ENCODE measurements at regions not wholly inside any gene's neighbourhood (a gene's known extent, or its start where the extent isn't known, plus 50 kb on each side); places are given as distances from the start of the nearest gene placed in this dataset.

DNA sequence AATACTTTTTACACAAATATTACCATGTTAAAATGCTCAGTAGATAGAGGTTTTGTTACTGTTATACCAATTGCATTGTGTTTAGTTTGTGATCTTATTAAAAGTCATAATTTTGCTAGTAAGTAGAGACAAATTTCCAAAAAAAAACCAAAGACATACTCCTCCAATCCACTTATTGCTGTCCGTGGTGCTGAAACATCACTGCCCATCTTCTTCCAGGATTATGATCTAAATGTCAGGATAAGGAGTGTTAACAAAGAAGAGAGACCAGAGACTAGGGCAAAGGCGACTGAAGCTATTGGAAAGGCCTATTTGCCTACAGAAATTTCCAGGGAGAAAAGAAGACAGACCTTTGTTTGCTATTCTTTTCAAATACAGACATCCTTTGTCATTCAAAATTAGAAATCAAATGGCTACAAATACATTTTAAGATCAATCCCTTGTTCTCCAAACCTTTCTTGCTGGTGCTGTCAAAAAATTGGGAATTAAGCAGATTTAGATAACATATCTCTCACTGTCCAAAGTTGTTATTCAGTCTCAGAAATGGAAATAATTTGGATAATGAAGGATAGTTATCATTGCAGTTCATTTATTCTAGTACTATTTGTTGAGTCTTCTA lies 199.7 kb downstream of the C11orf91 start:
- Histone ChIP-seq H4K20me1 (ENCODE audit: insufficient read depth, low read length) (peaks cover 15% of the 10 kb centered on the region; the same call in 1 of the 2 replicates), H3K9me3 (ENCODE audit: low read length) (no peaks in the 10 kb centered on the region; the same call in 1 of the 2 replicates), H3K4me1 (ENCODE audit: insufficient read depth, low read length, poor library complexity, severe bottlenecking) (no peaks in the 10 kb centered on the region), H3K79me2 (ENCODE audit: insufficient read depth, low read depth, low read length) (peaks cover 32% of the 10 kb centered on the region; the same call in 1 of the 2 replicates), H3K9me2 (ENCODE audit: insufficient read depth, low read length) (no peaks in the 10 kb centered on the region), H3K36me3 (ENCODE audit: insufficient read depth, low read length) (no peaks in the 10 kb centered on the region), H3K4me3 (ENCODE audit: low read depth, low read length, poor library complexity, severe bottlenecking) (no peak overlapping the region), H2AFZ (ENCODE audit: low read length) (no peak overlapping the region), H3K4me2 (ENCODE audit: low read length) (no peak overlapping the region), H3K27ac (ENCODE audit: low read depth, low read length, poor library complexity, severe bottlenecking) (no peak overlapping the region)
- TF ChIP-seq EZH2phosphoT487 (IDR thresholded peaks at IDR 0.05; ENCODE audit: borderline replicate concordance, low read depth, low read length): no peak
- no peak for TF ChIP-seq CTCF (conservative IDR thresholded peaks at IDR 0.05; ENCODE audit: low read length)
- BruUV-seq (replicated peaks): no TSS peak
- CTCF ChIA-PET (ENCODE audit: unreplicated experiment): no interaction called here
- intact Hi-C loops (cut with micrococcal nuclease; ENCODE audit: unreplicated experiment): no loop called here
- DNase-seq (ENCODE audit: low spot score): no peak
- POLR2A ChIA-PET: interaction anchor here (1.0 to 1.2 kb wide), 2 partner anchors 11 to 23 kb away, joined by 3 to 4 read pairs; no protein-coding TSS in a partner anchor

GRCh38 chr11:33500332-33500731 lies 200.3 kb downstream of the C11orf91 start:
- no peaks in the 10 kb centered on the region for H3K4me1 ChIP-seq (ENCODE audit: insufficient read depth, low read length, poor library complexity, severe bottlenecking)
- H2AFZ ChIP-seq (ENCODE audit: low read length): no peak overlapping the region
- ChIA-PET POLR2A (no interaction called here), CTCF (ENCODE audit: unreplicated experiment) (no interaction called here)
- H4K20me1 ChIP-seq (ENCODE audit: insufficient read depth, low read length): peaks cover 15% of the 10 kb centered on the region; the same call in 1 of the 2 replicates
- no TSS peak for BruUV-seq (replicated peaks)
- H3K79me2 ChIP-seq (ENCODE audit: insufficient read depth, low read depth, low read length): peaks cover 27% of the 10 kb centered on the region; the same call in 1 of the 2 replicates
- H3K4me3 ChIP-seq (ENCODE audit: low read depth, low read length, poor library complexity, severe bottlenecking): no peak overlapping the region
- no peaks in the 10 kb centered on the region for H3K36me3 ChIP-seq (ENCODE audit: insufficient read depth, low read length)
- H3K4me2 ChIP-seq (ENCODE audit: low read length): no peak overlapping the region
- H3K9me2 ChIP-seq (ENCODE audit: insufficient read depth, low read length): no peaks in the 10 kb centered on the region
- intact Hi-C loops (cut with micrococcal nuclease; ENCODE audit: unreplicated experiment): no loop called here
- no peak overlapping the region for H3K27ac ChIP-seq (ENCODE audit: low read depth, low read length, poor library complexity, severe bottlenecking)
- no peaks in the 10 kb centered on the region; the same call in 1 of the 2 replicates for H3K9me3 ChIP-seq (ENCODE audit: low read length)
- TF ChIP-seq CTCF (conservative IDR thresholded peaks at IDR 0.05; ENCODE audit: low read length) (no peak), EZH2phosphoT487 (IDR thresholded peaks at IDR 0.05; ENCODE audit: borderline replicate concordance, low read depth, low read length) (no peak)
- DNase-seq (ENCODE audit: low spot score): no peak

DNA sequence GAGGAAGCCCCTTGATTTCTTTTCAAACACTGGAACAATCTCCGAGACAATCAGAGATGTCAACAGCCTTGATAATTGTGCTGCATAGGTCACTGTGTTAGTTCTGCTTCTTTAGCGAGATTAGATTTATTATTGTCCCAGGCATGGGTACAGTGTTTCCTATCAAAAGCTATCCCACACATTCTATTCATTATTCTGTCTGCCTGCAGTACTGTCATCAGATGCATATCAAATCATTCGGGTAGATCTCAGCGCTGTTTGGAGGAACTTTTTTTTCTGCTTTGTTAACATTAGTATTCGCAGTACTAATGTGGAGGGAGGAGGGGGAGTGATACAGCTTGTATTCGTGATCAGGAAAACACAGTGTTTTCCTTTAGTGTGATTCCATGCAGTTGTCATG lies 208.0 kb downstream of the C11orf91 start:
- POLR2A ChIA-PET: interaction anchor here (0.5 to 1.9 kb wide), 6 partner anchors 9 to 294 kb away, joined by 3 to 5 read pairs (median 4); no protein-coding TSS in a partner anchor
- H3K27ac ChIP-seq (ENCODE audit: low read depth, low read length, poor library complexity, severe bottlenecking): no peak overlapping the region

More for the DNA sequence above, 208.0 kb downstream of the C11orf91 start:
- peaks cover 22% of the 10 kb centered on the region for H3K4me1 ChIP-seq (ENCODE audit: insufficient read depth, low read length, poor library complexity, severe bottlenecking)
- no TSS peak for BruUV-seq (replicated peaks)
- no peaks in the 10 kb centered on the region for H4K20me1 ChIP-seq (ENCODE audit: insufficient read depth, low read length)
- H3K36me3 ChIP-seq (ENCODE audit: insufficient read depth, low read length): peaks cover 5% of the 10 kb centered on the region
- H3K79me2 ChIP-seq (ENCODE audit: insufficient read depth, low read depth, low read length): peaks cover 28% of the 10 kb centered on the region; the same call in 1 of the 2 replicates
- TF ChIP-seq EZH2phosphoT487 (IDR thresholded peaks at IDR 0.05; ENCODE audit: borderline replicate concordance, low read depth, low read length): no peak
- TF ChIP-seq CTCF (conservative IDR thresholded peaks at IDR 0.05; ENCODE audit: low read length): no peak
- H3K9me3 ChIP-seq (ENCODE audit: low read length): peaks cover 7% of the 10 kb centered on the region; the same call in 1 of the 2 replicates
- DNase-seq (ENCODE audit: low spot score): no peak
- H3K9me2 ChIP-seq (ENCODE audit: insufficient read depth, low read length): no peaks in the 10 kb centered on the region
- H2AFZ ChIP-seq (ENCODE audit: low read length): no peak overlapping the region
- intact Hi-C loops (cut with micrococcal nuclease; ENCODE audit: unreplicated experiment): no loop called here
- H3K4me3 ChIP-seq (ENCODE audit: low read depth, low read length, poor library complexity, severe bottlenecking): no peak overlapping the region
- CTCF ChIA-PET (ENCODE audit: unreplicated experiment): no interaction called here
- H3K4me2 ChIP-seq (ENCODE audit: low read length): no peak overlapping the region

All from OCI-LY7 (cell line).